K562 (cell line): ENCODE measurements at regions not wholly inside any gene's neighbourhood (a gene's known extent, or its start where the extent isn't known, plus 50 kb on each side); places are given as distances from the start of the nearest gene placed in this dataset.

ENCODE experiments used
- ATAC-seq: fragments of 200-7000 bp; cut with Tn5 transposase; 3 replicates; pipeline ENCODE4 v1.9.1; 2020; ENCODE audit warnings: moderate library complexity
- BruUV-seq: library from RNA; stranded (reverse); fragments of 400-500 nt; replicated peaks from 2 replicates; lab custom pipeline; 2021; lab: Mats Ljungman, UMichigan
- CTCF ChIA-PET: fragments of 300-600 bp; formaldehyde crosslinking; extraction: SDS; loops from one replicate; lab custom pipeline; 2021; ENCODE audit warnings: low intra/inter-chr PET ratio; lab: Yijun Ruan, JAX
- POLR2A ChIA-PET: fragments of 300-600, 350-650 bp; sonication (Branson Sonifier 250); formaldehyde crosslinking; extraction: SDS; loops from one replicate; lab custom pipeline; 2021; ENCODE audit warnings: antibody characterized with exemption, inconsistent platforms; lab: Yijun Ruan, JAX
- DNase-seq, 4 experiments: peaks; one replicate each; pipeline versions ENCODE4 v3.0.0 to v3.0.0-alpha.2; 2011 to 2018; ENCODE audit warnings: low spot score in 3 of 4, mixed read lengths in 3 of 4; ENCODE audit errors: extremely low read depth in 1 of 4
- FAIRE-seq: peaks from 2 replicates; lab custom pipeline; 2011; peaks lifted over from hg19 to GRCh38; lab: Jason Lieb, UNC
- H2AFZ ChIP-seq: 2 replicates; pipeline ENCODE4 v1.6.0; 2011; ENCODE audit warnings: low read depth, low read length, control low read depth, inconsistent platforms
- H3K27ac ChIP-seq: fragments of 200-600 bp; 3 replicates; pipeline ENCODE4 v1.8.0; 2011; ENCODE audit warnings: low read depth, mild to moderate bottlenecking, control low read depth, inconsistent platforms, low read length, moderate library complexity, mixed read lengths; ENCODE audit errors: extremely low read depth
- H3K27me3 ChIP-seq, 2 experiments: fragments of 300-600 bp in 1 of 2; 2 replicates in 1 of 2; 3 replicates in 1 of 2; pipeline versions ENCODE4 v1.6.0 to v1.8.0; 2011; ENCODE audit warnings: inconsistent platforms in 2 of 2, low read length in 2 of 2, mild to moderate bottlenecking in 1 of 2, mixed read lengths in 1 of 2, moderate library complexity in 1 of 2; ENCODE audit not compliant: control insufficient read depth in 2 of 2, insufficient read depth in 2 of 2
- H3K36me3 ChIP-seq: fragments of 300-600 bp; 3 replicates; pipeline ENCODE4 v1.8.0; 2011; ENCODE audit warnings: mild to moderate bottlenecking, low read length, inconsistent platforms; ENCODE audit not compliant: control insufficient read depth, insufficient read depth
- H3K4me1 ChIP-seq, 2 experiments: fragments of 200-600 bp in 1 of 2; replicated peaks in 1 of 2; 2 replicates in 1 of 2; 3 replicates in 1 of 2; pipeline versions ENCODE4 v1.5.1 to v1.8.0; 2011; ENCODE audit warnings: inconsistent platforms in 2 of 2, low read length in 2 of 2, mild to moderate bottlenecking in 1 of 2, mixed read lengths in 1 of 2, moderate library complexity in 1 of 2; ENCODE audit not compliant: control insufficient read depth in 2 of 2, insufficient read depth in 2 of 2
- H3K4me2 ChIP-seq: 2 replicates; pipeline ENCODE4 v1.6.1; 2011; ENCODE audit warnings: low read length, control low read depth, inconsistent platforms, mixed read lengths; ENCODE audit not compliant: insufficient read depth
- H3K4me3 ChIP-seq: fragments of 200-600 bp; sonication (generic), shearing (Covaris generic); 2 replicates; pipeline ENCODE4 v1.5.1; 2016; ENCODE audit warnings: control low read depth, inconsistent platforms
- H3K79me2 ChIP-seq: fragments of 200-600 bp; 3 replicates; pipeline ENCODE4 v1.8.0; 2011; ENCODE audit warnings: low read length, inconsistent platforms; ENCODE audit not compliant: control insufficient read depth, insufficient read depth
- H3K9ac ChIP-seq, 2 experiments: 2 replicates each; pipeline versions ENCODE4 v1.6.0 to v1.6.1; 2011; ENCODE audit warnings: low read depth in 2 of 2, low read length in 2 of 2, control low read depth in 1 of 2, inconsistent platforms in 1 of 2, mild to moderate bottlenecking in 1 of 2, mixed read lengths in 1 of 2; ENCODE audit not compliant: insufficient read depth in 1 of 2
- H3K9me1 ChIP-seq: one replicate; pipeline ENCODE4 v1.6.0; 2011; ENCODE audit warnings: inconsistent platforms, mild to moderate bottlenecking, low read length, moderate library complexity; ENCODE audit not compliant: control insufficient read depth, insufficient read depth
- H3K9me3 ChIP-seq: replicated peaks from 2 replicates; pipeline ENCODE4 v1.5.1; 2011; ENCODE audit warnings: low read depth, low read length, inconsistent platforms; ENCODE audit not compliant: control insufficient read depth, insufficient read depth
- H4K20me1 ChIP-seq: replicated peaks from 2 replicates; pipeline ENCODE4 v1.6.1; 2011; ENCODE audit warnings: low read length, inconsistent platforms, mixed read lengths; ENCODE audit not compliant: control insufficient read depth, insufficient read depth
- CBX1 ChIP-seq: sonication (generic); IDR thresholded peaks from 2 replicates; pipeline ENCODE4 v1.6.1; 2016; ENCODE audit warnings: antibody characterized with exemption, low read depth, mild to moderate bottlenecking
- GTF2E2 ChIP-seq: fragments of 200-800 bp; sonication (Bioruptor generic); IDR thresholded peaks from 2 replicates; pipeline ENCODE4 v1.6.1; 2016; ENCODE audit warnings: missing genetic modification characterization, missing compliant biosample characterization
- PHF8 ChIP-seq: fragments of 200-600 bp; sonication (generic); IDR thresholded peaks from 2 replicates; pipeline ENCODE4 v1.6.1; 2012; ENCODE audit warnings: mixed run types, mild to moderate bottlenecking, inconsistent platforms, low read length, moderate library complexity, borderline replicate concordance
- RNF2 ChIP-seq: sonication (generic); IDR thresholded peaks from 2 replicates; pipeline ENCODE4 v1.6.1; 2016
- THAP7 ChIP-seq: fragments of 250-450 bp; sonication (Bioruptor Pico); IDR thresholded peaks from 2 replicates; pipeline ENCODE4 v1.5.0; 2021
- XRCC3 ChIP-seq: fragments of 450-650 bp; IDR thresholded peaks from 2 replicates; pipeline ENCODE4 v1.6.1; 2017; ENCODE audit warnings: mild to moderate bottlenecking, moderate library complexity
- ZNF133 ChIP-seq: fragments of 250-450 bp; sonication (Bioruptor Pico); IDR thresholded peaks from 2 replicates; pipeline ENCODE4 v1.4.0; 2020; ENCODE audit warnings: mild to moderate bottlenecking
- ZNF24 ChIP-seq: fragments of 450-650 bp; IDR thresholded peaks from 2 replicates; pipeline ENCODE4 v1.6.1; 2016
- ZNF431 ChIP-seq: sonication (generic); formaldehyde crosslinking; IDR thresholded peaks from 2 replicates; pipeline ENCODE4 v1.8.0; 2022; ENCODE audit warnings: mild to moderate bottlenecking, missing genetic modification reagents
- ZNF740 ChIP-seq, 3 experiments: fragments of 200-800 bp in 1 of 3; sonication (Bioruptor generic) in 1 of 3; sonication (generic) in 1 of 3; formaldehyde crosslinking in 1 of 3; IDR thresholded peaks; 2 replicates each; pipeline versions ENCODE4 v1.6.1 to v1.8.0; 2016 to 2022; ENCODE audit warnings: mild to moderate bottlenecking in 2 of 3, missing compliant biosample characterization in 2 of 3, missing genetic modification characterization in 2 of 3, missing genetic modification reagents in 1 of 3
- ZNF77 ChIP-seq: fragments of 250-450 bp; sonication (Bioruptor Pico); IDR thresholded peaks from 2 replicates; pipeline ENCODE4 v1.5.0; 2020
- WGBS: fragments of 100-300 bp; shearing (Covaris generic); methylation state at CpG from one replicate; pipeline ENCODE4 v1.1.6; 2016; ENCODE audit warnings: low coverage, mixed read lengths; ENCODE audit not compliant: insufficient coverage; ENCODE audit errors: missing lambda C conversion rate; 5-methylcytosine and 5-hydroxymethylcytosine counted together
- in situ Hi-C: fragments of 300-500 bp; cut with MboI; formaldehyde crosslinking; loops from 4 replicates; pipeline ENCODE4 v1.15.0; 2018; ENCODE audit warnings: inconsistent platforms, mixed read lengths
- intact Hi-C: fragments of 100-400 bp; cut with micrococcal nuclease; formaldehyde crosslinking; loops from 2 replicates; pipeline ENCODE4 v1.14.2; 2022

- TF ChIP-seq ZNF740 (CRISPR knock-in tag; IDR thresholded peaks at IDR 0.05) (no peak), ZNF740 (tag; IDR thresholded peaks at IDR 0.05) (no peak), XRCC3 (no peak)
Observed at GRCh38 chr7:81492910-81493309, 276.9 kb downstream of the HGF start (continued).

GRCh38 chr7:81492240-81492639, 277.6 kb downstream of the HGF start:
- no peak overlapping the region for H3K27ac ChIP-seq
- no peaks in the 10 kb centered on the region for H3K36me3 ChIP-seq
- no peaks in the 10 kb centered on the region for H4K20me1 ChIP-seq
- CTCF ChIA-PET = no interaction called here
- intact Hi-C loops = no loop called here
- no peak overlapping the region for H3K9ac ChIP-seq
- in situ Hi-C loops = loop anchor here (25.0 kb wide), 2 partner anchors 1070 to 1245 kb away; no protein-coding TSS in a partner anchor
- no peak for FAIRE-seq
- no peaks in the 10 kb centered on the region for H3K9me3 ChIP-seq
- no peaks in the 10 kb centered on the region for H3K79me2 ChIP-seq
- no peak overlapping the region for H3K4me3 ChIP-seq
- no peak for DNase-seq
- no peaks in the 10 kb centered on the region for H3K27me3 ChIP-seq
- H3K9me1 ChIP-seq = no peaks in the 10 kb centered on the region
- TF ChIP-seq CBX1 (no peak), ZNF133 (CRISPR knock-in tag) (no peak), ZNF431 (no peak), ZNF24 (no peak), THAP7 (no peak), GTF2E2 (tag) (no peak), ZNF77 (CRISPR knock-in tag) (no peak), PHF8 (no peak), RNF2 (no peak)
- TF ChIP-seq, all 486 proteins: peak for 0
- Histone ChIP-seq H3K4me1 (no peaks in the 10 kb centered on the region), H2AFZ (no peak overlapping the region), H3K4me2 (no peak overlapping the region)
- BruUV-seq = no TSS peak
- 6% methylated on average over 1 of the region's 1 CpG for WGBS
- no peak for ATAC-seq
- POLR2A ChIA-PET = no interaction called here
